Lower leg skin (tissue), 3 donors: ENCODE measurements at regions not wholly inside any gene's neighbourhood (a gene's known extent, or its start where the extent isn't known, plus 50 kb on each side); places are given as distances from the start of the nearest gene placed in this dataset.

Source experiments
- CTCF ChIP-seq, 3 donors: fragments of 450-650 bp; IDR thresholded peaks; one replicate each; pipeline ENCODE4 v1.5.1; 2016; ENCODE audit warnings: antibody characterized with exemption in 3 of 3, mild to moderate bottlenecking in 3 of 3, moderate library complexity in 2 of 3
- POLR2A ChIP-seq, 2 donors: fragments of 450-650 bp; IDR thresholded peaks; one replicate each; pipeline ENCODE4 v1.6.1; 2016 to 2017; ENCODE audit warnings: antibody characterized with exemption in 2 of 2, mild to moderate bottlenecking in 1 of 2, moderate library complexity in 1 of 2

GRCh38 chr10:121312587-121312986 lies 285.7 kb downstream of the FGFR2 start:
- TF ChIP-seq CTCF (IDR thresholded peaks at IDR 0.05) (no peak), POLR2A (IDR thresholded peaks at IDR 0.05) (no peak)
